HEK293T (cell line): ENCODE measurements at regions not wholly inside any gene's neighbourhood (a gene's known extent, or its start where the extent isn't known, plus 50 kb on each side); places are given as distances from the start of the nearest gene placed in this dataset.

Source experiments
- CTCF ChIA-PET: fragments of 350-600 bp; formaldehyde crosslinking; extraction: SDS; loops from one replicate; lab custom pipeline; 2021; ENCODE audit warnings: antibody characterized with exemption, inconsistent platforms; lab: Yijun Ruan, JAX
- POLR2A ChIA-PET: fragments of 350-600 bp; formaldehyde crosslinking; extraction: SDS; loops from one replicate; lab custom pipeline; 2020; ENCODE audit warnings: antibody characterized with exemption, inconsistent platforms; lab: Yijun Ruan, JAX
- DNase-seq: peaks from one replicate; pipeline ENCODE4 v3.0.0; 2012; ENCODE audit warnings: mixed read lengths; ENCODE audit errors: extremely low spot score
- ARNT ChIP-seq: fragments of 450-650 bp; IDR thresholded peaks from 2 replicates; pipeline ENCODE4 v1.6.1; 2017; ENCODE audit warnings: mild to moderate bottlenecking
- BHLHE40 ChIP-seq: fragments of 450-650 bp; IDR thresholded peaks from 2 replicates; pipeline ENCODE4 v1.6.1; 2016; ENCODE audit warnings: mild to moderate bottlenecking, moderate library complexity, borderline replicate concordance
- CTBP1 ChIP-seq: fragments of 450-650 bp; IDR thresholded peaks from 2 replicates; pipeline ENCODE4 v1.6.1; 2016; ENCODE audit warnings: borderline replicate concordance
- ELF4 ChIP-seq: fragments of 450-650 bp; IDR thresholded peaks from 2 replicates; pipeline ENCODE4 v1.6.1; 2017; ENCODE audit warnings: antibody characterized with exemption
- FOXA1 ChIP-seq: fragments of 450-650 bp; IDR thresholded peaks from 2 replicates; pipeline ENCODE4 v1.6.1; 2016; ENCODE audit warnings: mild to moderate bottlenecking
- FOXK2 ChIP-seq: fragments of 450-650 bp; IDR thresholded peaks from 2 replicates; pipeline ENCODE4 v1.6.1; 2016; ENCODE audit warnings: mild to moderate bottlenecking
- FOXM1 ChIP-seq: fragments of 450-650 bp; IDR thresholded peaks from 2 replicates; pipeline ENCODE4 v1.6.1; 2017; ENCODE audit warnings: mild to moderate bottlenecking, borderline replicate concordance
- HDGF ChIP-seq: fragments of 450-650 bp; IDR thresholded peaks from 2 replicates; pipeline ENCODE4 v1.6.1; 2017; ENCODE audit warnings: antibody characterized with exemption, borderline replicate concordance
- L3MBTL2 ChIP-seq: fragments of 450-650 bp; conservative IDR thresholded peaks from 2 replicates; pipeline ENCODE4 v1.6.1; 2016; ENCODE audit warnings: mild to moderate bottlenecking
- LEF1 ChIP-seq: fragments of 450-650 bp; IDR thresholded peaks from 2 replicates; pipeline ENCODE4 v1.6.1; 2017; ENCODE audit warnings: mild to moderate bottlenecking, borderline replicate concordance
- NFRKB ChIP-seq: fragments of 450-650 bp; IDR thresholded peaks from 2 replicates; pipeline ENCODE4 v1.6.1; 2016; ENCODE audit warnings: mild to moderate bottlenecking, moderate library complexity
- PKNOX1 ChIP-seq: fragments of 450-650 bp; IDR thresholded peaks from 2 replicates; pipeline ENCODE4 v1.6.1; 2016
- SP1 ChIP-seq: fragments of 450-650 bp; IDR thresholded peaks from 2 replicates; pipeline ENCODE4 v1.6.1; 2017
- SUZ12 ChIP-seq: fragments of 450-650 bp; IDR thresholded peaks from 2 replicates; pipeline ENCODE4 v1.6.1; 2016; ENCODE audit warnings: mild to moderate bottlenecking
- TARDBP ChIP-seq: fragments of 450-650 bp; IDR thresholded peaks from 2 replicates; pipeline ENCODE4 v1.6.1; 2016
- ZNF384 ChIP-seq: fragments of 450-650 bp; IDR thresholded peaks from 2 replicates; pipeline ENCODE4 v1.6.1; 2016

- no peak for TF ChIP-seq SP1
- TF ChIP-seq PKNOX1, result peak; percentile 49
- CTCF ChIA-PET, result interaction anchor here (0.7 to 3.9 kb wide), 9 partner anchors 12 to 114 kb away, joined by 3 to 16 read pairs (median 4); no protein-coding TSS in a partner anchor
- POLR2A ChIA-PET, result interaction anchor here (0.7 kb wide), 1 partner anchor 24 kb away, joined by 3 read pairs; no protein-coding TSS in a partner anchor
- DNase-seq, result peak; percentile 84
These were observed 213.3 kb upstream of the MIR17HG start for GRCh38 chr13:91133941-91134802.

DNA sequence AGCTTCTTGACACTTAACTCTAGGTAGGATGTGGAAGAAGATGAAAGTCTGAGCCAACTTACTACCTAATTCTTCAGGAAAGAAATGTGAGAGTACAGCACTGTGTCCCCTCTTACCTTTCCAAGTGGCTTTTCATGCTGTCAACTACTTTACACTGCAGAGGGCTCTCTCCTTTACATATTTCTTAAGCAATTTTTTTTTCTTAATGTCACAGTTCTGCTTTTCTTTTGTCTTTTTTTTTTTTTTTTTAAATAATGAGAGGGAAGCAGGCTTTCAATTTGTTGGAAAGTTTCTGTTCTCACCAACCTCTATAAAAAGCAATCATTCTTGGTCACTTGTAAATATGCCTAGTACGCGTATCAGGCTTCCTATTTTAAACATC is 212.7 kb upstream of the MIR17HG start:
- POLR2A ChIA-PET, result interaction anchor here (0.7 kb wide), 1 partner anchor 24 kb away, joined by 3 read pairs; no protein-coding TSS in a partner anchor
- CTCF ChIA-PET, result interaction anchor here (0.7 to 3.9 kb wide), 8 partner anchors 11 to 113 kb away, joined by 3 to 16 read pairs (median 4); no protein-coding TSS in a partner anchor

DNA sequence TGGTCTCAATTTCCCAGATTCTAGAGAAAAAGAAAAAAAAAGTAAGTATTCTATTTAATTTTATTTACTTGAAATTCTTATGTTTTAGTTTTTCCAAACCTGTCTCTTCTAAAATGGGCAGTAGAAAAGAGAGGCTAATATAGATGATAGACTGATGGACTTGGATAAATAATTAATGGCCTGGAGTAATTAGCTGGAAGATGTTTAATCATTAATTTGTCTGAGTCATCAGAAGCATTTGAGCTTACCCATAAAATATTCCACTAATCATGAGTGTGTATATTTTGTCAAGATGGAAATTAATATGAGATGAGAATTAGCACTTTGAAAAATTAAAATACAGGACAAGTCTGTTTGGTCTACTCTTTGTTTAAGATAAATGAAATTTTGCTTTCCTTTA is 212.1 kb upstream of the MIR17HG start:
- no peak for DNase-seq
- TF ChIP-seq L3MBTL2, result no peak
- no peak for TF ChIP-seq FOXK2
- TF ChIP-seq FOXA1, result no peak
- POLR2A ChIA-PET, result no interaction called here
- CTCF ChIA-PET, result interaction anchor here (1.3 to 3.9 kb wide), 5 partner anchors 11 to 111 kb away, joined by 4 to 15 read pairs (median 7); no protein-coding TSS in a partner anchor

More for the DNA sequence above, 212.7 kb upstream of the MIR17HG start:
- no peak for TF ChIP-seq L3MBTL2
- TF ChIP-seq NFRKB, result no peak
- no peak for TF ChIP-seq FOXA1
- TF ChIP-seq SUZ12, result no peak
- no peak for TF ChIP-seq TARDBP
- no peak for TF ChIP-seq HDGF
- no peak for TF ChIP-seq ELF4
- peak; percentile 43; the same call in 1 of the 2 replicates for TF ChIP-seq ZNF384
- no peak for DNase-seq

DNA sequence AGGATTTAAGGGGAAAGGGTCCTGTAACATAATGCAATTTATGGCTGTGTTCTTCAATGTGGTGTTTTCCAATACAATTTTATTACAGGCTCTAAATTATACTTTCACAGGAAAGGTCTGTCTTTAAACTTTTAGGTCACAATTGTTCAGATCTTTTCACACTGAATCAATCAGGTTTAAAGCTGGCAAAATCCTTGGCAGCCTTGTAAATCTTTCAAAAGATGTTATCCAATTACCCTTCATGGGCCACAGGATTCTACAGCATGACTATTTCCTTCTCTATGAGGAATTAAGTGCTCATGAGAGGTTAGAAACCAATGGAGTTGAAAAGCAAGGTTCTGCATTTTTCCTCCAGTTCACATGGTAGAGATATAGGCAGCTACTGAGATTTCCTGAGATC is 211.5 kb upstream of the MIR17HG start:
- ChIA-PET CTCF (interaction anchor here (0.6 to 3.9 kb wide), 6 partner anchors 10 to 110 kb away, joined by 3 to 15 read pairs (median 6); no protein-coding TSS in a partner anchor), POLR2A (no interaction called here)
- DNase-seq, result no peak
- TF ChIP-seq SUZ12, result no peak
- peak; percentile 88 for TF ChIP-seq ARNT
- TF ChIP-seq HDGF, result no peak
- TF ChIP-seq NFRKB, result no peak
- no peak; the same call in 1 of the 2 replicates for TF ChIP-seq ZNF384
- TF ChIP-seq L3MBTL2, result no peak
- TF ChIP-seq TARDBP, result peak; percentile 61; the same call in 1 of the 2 replicates
- peak; percentile 83 for TF ChIP-seq FOXM1
- no peak for TF ChIP-seq SP1
- no peak for TF ChIP-seq FOXK2
- no peak for TF ChIP-seq BHLHE40
- peak; percentile 100 for TF ChIP-seq LEF1
- TF ChIP-seq ELF4, result no peak
- TF ChIP-seq CTBP1, result peak; percentile 99
- TF ChIP-seq PKNOX1, result peak; percentile 98
- no peak for TF ChIP-seq FOXA1

DNA sequence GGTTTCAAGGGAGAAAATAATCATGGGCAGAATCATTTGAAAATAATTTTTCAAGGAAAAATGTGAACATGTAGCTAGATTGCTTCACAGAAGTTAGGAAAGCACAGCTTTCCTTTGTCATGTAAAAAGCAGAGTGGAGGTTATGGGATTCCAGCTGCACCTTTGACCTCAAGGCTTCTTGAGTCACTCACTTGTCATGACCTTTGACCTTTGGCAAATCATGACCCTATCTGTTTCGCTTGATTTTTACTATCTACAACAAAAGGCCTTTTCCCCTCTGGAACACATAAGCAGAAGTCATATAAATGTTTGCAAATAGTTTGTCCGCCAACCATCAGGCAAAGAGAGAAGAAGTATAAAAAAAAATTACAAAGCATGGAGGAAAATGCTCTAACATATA is 210.7 kb upstream of the MIR17HG start:
- CTCF ChIA-PET, result interaction anchor here (0.6 to 3.9 kb wide), 5 partner anchors 9 to 49 kb away, joined by 3 to 15 read pairs (median 6); no protein-coding TSS in a partner anchor
- no peak for DNase-seq
- peak; percentile 6; the same call in 1 of the 2 replicates for TF ChIP-seq PKNOX1
- no peak for TF ChIP-seq LEF1
- POLR2A ChIA-PET, result interaction anchor here (0.9 kb wide), 1 partner anchor 9 kb away, joined by 4 read pairs; no protein-coding TSS in a partner anchor

GRCh38 chr13:91139232-91139631 is 208.3 kb upstream of the MIR17HG start:
- ChIA-PET POLR2A (interaction anchor here (1.3 kb wide), 1 partner anchor 15 kb away, joined by 3 read pairs; no protein-coding TSS in a partner anchor), CTCF (no interaction called here)
- TF ChIP-seq HDGF (no peak), NFRKB (no peak), FOXK2 (no peak), PKNOX1 (no peak), ZNF384 (no peak), L3MBTL2 (no peak), LEF1 (no peak), ARNT (no peak), TARDBP (no peak), CTBP1 (no peak), ELF4 (no peak), SP1 (no peak)
- no peak for DNase-seq
